NOMO-1 treated with DMSO at 0.1 percent for 48 hours (cell line): ENCODE measurements at regions not wholly inside any gene's neighbourhood (a gene's known extent, or its start where the extent isn't known, plus 50 kb on each side); places are given as distances from the start of the nearest gene placed in this dataset.

ENCODE experiments used
- DNase-seq: peaks from one replicate; lab custom pipeline; 2025; ENCODE audit not compliant: unreplicated experiment; lab: John Stamatoyannopoulos, UW

DNA sequence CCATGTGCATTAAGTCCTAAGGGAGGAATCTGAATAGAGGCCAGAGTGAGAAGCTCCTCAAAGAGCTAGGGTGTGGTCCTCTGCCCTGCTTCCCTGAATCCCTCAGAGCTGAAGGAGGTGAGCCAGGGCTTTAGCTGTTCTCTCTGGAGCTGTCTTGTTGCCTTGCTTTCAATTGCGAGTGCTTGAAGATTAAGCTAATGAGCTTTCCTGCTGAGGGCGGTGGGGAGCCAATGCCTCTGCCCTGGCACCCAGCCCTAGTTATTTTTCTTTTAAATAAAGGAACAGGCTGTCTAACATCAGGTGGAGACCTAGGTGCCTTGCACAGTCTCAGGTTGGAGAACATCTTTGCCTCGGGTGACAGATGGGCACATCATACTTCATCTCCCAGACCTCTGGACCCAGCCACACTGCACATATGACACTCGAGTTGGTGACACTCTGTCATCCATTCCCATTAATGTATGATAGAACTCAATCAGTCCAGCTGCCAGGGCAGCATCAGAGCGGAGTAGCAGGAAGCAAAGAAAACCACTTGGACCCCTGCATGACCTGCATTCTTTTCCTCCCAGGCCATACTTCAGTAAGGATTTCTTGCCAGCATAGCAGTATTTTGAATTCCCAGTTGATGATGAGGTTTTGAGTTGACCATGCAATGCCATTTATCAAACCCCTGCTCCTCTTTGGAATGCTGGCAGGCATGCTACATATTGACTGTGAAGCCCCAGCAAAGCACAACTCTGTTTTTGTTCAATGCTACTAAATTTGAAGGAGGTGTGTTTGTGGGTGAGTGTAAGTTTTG is 292.7 kb downstream of the RNF144A start:
- DNase-seq = no peak

DNA sequence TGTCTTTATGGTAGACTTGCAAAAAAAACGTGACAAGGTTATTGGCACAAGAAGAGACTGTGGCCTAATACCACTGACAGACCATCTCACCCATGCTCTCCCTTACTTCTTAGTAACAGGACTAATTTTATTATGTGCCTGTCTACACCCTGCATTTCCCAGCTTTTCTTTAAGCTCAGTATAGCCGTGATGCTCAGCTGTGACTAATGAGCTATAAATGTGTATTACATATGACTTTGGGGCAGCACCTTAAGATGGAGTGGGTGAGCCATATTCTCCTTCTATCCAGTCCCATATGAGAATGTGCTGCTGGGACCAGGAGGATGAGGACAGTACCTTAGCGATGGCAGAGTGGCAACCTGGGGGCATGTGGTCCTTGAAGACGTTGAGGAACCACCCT is 293.5 kb downstream of the RNF144A start:
- no peak for DNase-seq

DNA sequence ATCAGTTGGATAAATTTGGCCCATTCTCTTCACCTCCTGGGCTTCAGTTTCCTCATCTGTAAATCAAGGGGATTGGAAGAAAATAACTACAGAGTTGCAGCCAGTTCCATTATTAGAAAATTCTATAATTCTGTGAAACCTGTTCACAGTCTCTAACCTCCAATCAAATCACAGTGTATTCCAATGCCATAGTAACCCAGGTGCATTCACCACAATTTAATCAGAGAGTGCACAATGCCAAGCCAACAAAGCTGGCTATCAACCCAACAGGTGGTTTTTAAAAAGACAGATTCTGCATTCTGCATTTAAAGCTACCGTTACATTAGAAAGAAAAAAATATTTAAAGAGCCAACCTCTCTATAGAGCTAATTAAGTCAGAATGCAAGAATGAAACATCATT is 308.6 kb downstream of the RNF144A start:
- no peak for DNase-seq

DNA sequence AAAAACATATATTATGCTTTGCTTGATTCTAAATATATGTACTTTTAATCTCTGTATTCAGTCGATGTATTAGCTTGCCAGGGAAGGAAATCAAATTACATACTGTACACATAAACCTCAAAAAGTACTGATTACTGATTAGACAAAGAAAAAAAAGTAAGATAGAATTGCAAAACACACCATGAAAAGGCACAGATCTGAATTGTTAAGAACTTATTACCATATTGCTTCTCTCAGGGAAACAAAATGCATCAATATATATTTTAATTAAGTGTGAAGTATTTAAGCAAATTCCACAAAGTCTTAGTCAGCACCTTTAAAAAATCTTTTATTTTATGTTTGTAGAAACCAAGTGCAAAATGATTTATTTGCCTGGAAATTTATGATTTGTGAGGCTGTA is 309.3 kb downstream of the RNF144A start:
- no peak for DNase-seq

DNA sequence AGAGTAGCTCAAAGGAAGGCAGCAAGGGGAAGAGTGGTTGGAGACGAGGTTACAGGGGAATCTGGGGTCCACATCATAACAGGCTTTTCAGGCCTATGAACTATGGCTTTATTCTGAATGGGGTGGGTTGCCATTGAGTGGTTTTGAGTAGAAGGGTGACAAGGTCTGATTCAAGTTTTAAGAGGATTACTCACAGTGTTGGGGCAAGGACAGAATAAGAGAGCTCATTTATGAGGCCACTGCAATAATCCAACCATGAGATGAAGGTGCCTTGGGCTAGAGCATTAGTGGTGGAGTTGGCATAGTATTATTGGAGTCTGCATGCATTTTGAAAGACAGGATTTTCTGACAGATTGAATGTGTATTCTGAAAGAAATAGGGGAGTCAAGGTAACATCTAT is 315.9 kb downstream of the RNF144A start:
- DNase-seq = no peak

DNA sequence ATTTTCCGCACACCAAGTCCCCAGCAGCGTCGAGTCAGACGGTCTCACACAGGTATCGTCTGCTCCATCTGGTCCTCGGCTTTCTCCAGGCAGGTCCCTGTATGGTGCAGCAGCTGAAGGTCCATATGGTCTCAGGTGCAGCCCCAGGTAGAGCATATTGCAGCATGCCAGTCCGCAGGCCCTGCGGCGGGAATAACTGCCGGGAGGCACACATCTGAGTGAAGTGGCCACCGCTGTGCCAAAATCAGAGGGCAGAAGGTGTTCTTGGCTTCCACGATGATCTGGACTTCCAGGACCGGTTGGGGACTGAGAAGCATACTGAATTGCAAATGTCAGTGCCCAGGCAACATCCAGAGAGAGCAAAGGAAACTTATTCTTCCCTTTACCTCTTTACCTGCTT is 320.3 kb downstream of the RNF144A start:
- no peak for DNase-seq

DNA sequence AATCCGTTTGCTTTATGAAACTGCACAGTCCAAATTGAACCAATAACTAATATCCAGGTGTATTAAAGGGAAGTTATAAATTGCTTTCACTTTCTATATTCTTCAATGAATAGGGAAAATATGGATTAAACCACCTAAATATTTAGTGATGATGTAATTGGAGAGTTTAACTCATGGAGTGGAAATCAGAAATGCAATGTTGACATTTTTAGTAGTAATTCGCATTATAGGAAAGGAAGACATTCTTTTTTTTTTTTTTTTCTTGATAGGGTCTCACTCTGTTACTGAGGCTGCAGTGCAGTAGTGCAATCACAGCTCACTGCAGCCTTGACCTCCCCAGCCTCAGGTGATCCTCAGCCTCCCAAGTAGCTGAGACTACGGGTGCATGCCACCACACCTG is 321.9 kb downstream of the RNF144A start:
- DNase-seq = no peak

DNA sequence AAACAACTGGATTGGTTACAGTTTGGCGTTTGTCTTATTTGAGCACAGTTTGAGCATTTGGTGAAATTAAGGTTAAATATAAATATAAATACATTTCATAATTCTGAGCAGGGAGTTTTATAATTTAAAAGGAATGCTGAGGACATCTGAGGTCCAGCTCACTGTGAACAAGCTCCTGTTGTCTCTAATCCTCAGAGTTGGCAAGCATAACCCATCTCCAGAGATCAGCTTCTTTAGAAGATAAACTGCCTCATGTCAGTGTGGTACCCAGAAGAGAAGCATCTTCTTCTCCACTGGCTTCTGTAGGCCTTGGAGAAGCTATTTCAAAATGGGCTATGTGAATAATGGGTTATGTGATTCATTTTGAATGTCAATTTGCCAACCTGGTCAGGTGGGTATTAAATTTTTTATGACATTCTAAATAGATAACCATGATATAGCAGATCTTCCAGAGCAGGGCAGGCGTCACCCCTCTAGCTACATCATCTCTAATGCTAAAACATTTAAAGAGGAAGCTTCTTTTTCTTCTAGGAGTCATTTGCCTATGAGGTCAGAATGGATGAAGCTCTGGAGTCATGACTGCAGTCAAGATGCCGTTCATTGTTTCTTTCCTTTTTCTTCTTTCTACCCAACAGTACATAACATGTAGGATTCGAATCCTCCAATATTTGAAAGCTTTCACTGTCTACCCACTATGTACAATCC is 324.0 kb downstream of the RNF144A start:
- DNase-seq = peak; percentile 4

DNA sequence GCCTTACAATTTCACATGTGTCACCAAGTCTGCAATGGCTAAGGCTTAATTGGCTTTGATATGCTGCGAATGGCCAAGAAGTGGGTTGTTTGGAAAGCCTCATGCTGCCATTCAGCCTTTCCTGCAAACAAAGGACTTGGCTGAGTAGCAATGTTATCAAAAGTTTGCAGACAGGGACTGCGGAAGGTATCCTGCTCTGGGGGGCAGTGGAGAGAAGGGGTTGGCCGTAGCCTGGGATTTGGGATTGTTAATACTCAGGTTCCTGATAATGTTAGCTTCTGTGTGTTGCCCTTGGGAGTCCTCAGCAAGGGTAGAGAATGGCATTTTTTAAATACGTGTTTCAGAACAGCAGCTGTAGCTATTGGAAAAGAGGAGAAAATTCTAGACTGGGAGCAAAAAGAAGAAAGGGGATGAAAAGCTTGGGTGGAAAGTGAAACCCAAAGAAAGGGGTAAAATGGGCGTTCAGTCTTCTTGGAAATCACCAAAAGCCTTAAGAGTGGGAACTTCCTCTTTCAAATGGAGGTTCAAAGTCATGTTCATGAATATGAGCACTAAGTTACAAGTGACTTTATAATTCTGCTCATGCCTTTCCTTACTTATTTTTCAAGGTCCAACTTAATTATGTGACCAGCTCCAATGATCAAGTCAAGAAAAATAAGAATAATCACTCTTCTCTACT is 325.1 kb downstream of the RNF144A start:
- peak; percentile 63 for DNase-seq

DNA sequence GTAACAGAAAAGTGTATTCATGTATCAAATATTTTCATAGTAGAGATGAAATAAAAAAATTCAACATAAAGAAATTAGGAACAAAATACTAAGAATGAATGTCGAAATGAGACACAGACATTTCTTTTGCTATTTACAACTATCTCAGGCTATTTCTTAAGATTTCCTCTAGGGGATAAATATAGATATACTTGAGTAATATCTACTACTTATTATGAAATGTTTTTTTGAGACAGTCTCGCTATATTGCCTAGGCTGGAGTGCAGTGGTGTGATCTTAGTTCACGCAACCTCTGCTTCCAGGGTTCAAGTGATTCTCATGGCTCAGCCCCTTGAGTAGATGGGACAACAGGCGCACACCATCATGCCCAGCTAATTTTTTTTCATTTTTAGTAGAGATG is 326.1 kb downstream of the RNF144A start:
- peak; percentile 60 for DNase-seq

DNA sequence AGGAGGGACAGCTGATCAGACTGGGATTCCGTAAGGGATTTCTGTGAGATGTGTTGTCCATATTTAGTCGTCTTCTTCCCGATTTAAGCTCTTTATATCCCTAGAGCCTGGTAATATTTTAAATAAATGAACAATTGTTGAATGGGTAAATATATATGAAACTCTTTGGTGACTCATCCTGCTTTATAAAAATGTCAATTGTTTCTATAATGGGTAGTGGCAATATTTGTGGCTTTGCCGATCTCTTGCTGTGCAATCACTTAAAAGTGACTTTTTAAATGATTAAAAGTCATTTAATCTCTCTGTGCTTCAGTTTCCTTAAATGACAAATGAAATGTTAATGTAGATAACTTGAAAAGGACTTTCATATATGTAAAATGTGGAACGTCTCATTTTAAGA is 339.2 kb downstream of the RNF144A start:
- no peak for DNase-seq

DNA sequence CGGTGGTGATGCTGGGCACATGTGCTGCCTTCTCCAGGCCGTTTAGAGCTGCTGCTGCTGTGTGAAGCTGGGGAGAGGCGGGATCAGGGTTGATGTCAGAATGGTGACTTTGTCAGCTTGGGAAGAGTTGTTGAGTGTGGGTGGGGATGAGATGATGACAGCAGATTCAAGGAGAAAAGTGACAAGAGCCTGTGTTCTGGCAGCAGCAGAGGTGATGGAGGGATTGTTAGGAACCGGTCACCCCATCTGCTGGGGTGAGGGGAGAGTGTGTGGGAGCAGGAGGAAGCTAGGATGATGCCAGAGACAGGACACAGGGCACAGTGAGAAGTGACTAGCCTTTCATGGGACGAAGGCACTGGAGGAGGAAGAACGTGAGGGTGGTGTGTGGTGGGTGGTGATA is 345.5 kb downstream of the RNF144A start:
- no peak for DNase-seq

DNA sequence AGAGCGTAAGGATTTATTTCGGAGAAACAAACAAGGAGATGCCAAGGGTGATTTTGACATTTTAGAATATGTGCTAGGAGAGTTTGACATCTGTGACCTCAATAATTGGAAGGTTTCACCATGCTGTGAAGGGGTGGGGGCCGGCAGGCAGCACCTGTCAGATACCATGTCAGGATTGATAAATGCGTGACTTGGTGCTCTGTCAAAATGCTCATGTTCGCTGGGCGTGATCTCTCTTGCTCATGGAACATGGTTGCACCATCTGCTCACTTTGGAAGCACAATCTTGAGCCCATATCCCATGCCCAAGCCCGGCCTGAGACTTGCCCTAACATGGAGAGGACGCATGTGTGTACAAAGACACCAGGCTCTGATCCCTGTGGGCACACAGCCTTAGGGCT is 347.6 kb downstream of the RNF144A start:
- no peak for DNase-seq

DNA sequence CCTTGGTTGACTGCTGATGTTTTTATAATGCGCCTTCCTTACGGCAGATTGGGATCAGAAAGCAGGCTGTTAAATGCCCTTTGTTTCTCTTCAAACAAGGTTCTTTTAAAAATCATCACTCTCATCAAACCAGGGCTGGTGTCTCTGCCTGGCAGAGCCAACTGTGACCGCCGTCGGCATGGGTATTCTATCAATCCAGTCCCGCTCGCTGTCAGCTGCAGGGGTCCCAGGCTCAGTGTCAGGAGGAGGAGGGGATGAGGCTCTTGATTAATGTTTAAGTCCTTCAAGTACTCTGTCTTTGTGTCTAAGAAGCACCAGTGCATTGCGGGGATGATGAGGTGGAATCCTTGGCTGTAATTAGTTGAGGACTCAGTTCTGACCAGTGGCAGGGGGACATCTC is 348.1 kb downstream of the RNF144A start:
- DNase-seq = no peak

DNA sequence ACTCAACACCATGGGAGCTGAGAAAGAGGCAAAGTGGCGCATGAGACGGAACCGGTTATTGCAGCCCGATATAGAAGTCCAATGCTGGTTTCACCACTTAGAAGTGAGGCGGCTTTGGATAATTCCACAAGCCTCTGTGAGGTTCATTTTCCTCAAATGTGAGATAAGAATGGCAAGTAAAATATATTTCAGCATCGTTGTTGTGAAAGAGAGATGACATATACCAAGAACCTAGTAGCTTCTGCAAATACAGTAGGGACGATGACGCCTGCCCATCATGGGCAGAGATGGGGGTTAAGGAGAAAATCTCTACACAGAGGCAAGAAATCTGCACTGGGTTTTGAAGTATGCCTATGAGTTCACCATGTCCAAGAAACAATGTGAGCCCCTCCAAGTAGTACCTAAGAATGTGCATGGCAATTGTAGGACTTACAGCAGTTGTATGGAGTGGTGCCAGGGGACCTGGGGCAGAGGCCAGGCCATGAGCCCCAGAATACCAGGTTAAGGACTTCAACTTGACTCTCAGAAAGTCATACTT is 352.0 kb downstream of the RNF144A start:
- no peak for DNase-seq

DNA sequence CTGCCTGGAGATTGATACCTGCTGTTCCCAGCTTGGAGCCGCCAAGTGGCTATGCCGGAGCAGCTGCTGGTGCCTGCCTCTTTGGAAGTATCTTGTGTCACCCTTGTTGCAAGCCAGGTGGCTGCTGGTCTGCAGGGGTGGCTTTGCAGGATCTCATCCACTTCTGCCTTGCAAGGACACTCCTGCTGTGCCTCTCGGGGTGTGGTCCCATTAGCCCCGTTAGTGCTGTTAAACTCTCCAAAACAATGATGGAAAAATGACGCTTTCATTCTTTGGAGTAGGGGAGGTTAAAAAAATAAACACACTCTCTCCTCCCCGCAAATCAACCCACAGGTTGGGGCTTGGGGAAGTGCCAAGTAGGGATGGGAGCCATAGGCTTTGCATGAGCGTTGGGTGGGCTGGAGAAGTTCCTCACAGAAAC is 352.8 kb downstream of the RNF144A start:
- no peak for DNase-seq

DNA sequence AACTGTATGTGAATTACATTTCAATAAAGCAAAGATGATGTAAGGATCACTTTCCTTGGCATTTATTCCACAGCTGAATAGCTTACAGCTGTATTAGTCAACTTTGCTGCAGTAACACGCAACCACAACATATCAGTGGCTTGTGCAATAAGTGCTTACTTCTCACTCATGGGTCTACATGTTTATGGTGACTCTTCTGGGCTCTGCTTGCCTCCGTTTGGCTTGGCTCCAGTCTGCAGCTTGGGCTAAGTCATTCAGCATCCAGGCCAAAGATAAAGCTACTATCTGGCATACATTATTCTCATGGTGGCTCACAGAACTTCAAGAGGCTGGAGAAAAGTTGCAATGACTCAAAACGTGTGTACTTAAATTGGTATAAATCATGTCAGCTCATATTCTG is 355.0 kb downstream of the RNF144A start:
- DNase-seq = peak; percentile 14

DNA sequence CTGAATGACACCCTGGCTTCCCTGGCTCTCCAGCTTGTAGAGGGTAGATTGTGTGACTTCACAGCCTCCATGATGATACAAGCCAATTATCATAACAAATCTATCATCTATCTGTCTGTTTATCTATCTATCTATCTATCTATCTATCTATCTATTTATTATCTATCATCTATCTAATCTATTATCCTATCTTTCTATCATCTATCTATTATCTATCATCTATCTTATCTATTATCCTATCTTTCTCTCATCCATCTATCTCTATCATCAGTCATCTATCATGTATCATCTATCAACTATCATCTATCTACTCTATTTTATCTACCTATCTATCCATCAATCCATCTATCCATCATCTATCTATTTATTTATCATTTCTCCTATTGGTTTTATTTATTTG is 361.8 kb downstream of the RNF144A start:
- no peak for DNase-seq

DNA sequence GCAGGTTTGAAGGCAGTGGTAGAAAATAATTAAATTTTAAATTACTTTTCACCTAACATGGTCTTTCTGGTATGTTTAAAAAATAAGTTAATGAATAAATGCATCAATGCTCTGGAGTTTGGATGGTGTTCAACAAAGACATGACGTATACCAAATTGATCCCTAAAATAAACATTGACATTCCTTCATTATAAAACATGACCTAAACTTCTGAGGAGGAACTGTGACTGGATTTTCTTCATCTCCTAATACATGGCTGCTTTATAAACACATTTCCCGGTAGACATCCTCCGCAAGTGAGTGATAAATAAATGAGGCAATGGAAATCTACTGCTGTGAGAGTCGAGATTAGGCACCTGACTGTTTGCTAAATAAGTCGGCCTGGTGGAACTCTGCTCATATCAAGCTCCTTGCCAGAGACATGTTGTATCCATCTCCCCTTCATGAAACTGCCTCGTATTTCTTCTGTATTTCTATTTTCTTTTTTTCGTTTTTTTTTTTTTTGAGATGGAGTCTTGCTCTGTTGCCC is 362.3 kb downstream of the RNF144A start:
- no peak for DNase-seq

DNA sequence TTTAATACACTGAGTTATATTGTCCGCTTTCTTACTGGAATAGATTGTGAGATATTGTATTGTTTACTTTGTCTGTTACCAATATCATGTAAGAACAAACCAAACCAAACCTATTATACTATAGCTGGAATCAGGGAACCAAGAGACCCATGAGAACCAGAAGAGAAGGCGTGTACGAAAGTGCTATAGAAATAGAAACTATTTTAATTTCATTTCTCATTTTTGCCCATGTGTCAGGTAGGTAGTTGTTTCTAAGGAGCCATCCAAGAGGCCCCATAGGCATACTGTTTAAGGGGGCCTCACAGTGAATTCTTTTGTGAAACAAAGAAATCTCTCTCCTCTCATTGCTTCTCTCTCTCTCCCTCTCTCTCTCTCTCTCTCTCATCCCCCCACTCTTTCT is 363.6 kb downstream of the RNF144A start:
- no peak for DNase-seq
